SIG-M5 treated with dmso at 0.1 percent for 504 hours (cell line): ENCODE measurements at regions not wholly inside any gene's neighbourhood (a gene's known extent, or its start where the extent isn't known, plus 50 kb on each side); places are given as distances from the start of the nearest gene placed in this dataset.

Experiments used
- DNase-seq: peaks from one replicate; lab custom pipeline; 2025; ENCODE audit not compliant: unreplicated experiment; lab: John Stamatoyannopoulos, UW

- no peak for DNase-seq
Observed at GRCh38 chr17:53353919-53354351, 468.8 kb upstream of the KIF2B start.

- DNase-seq, result no peak
Observed at GRCh38 chr17:53344778-53345177, 477.9 kb upstream of the KIF2B start.

GRCh38 chr17:53336281-53336680, 486.4 kb upstream of the KIF2B start:
- no peak for DNase-seq

- no peak for DNase-seq
Observed at GRCh38 chr17:53335443-53335842, 487.3 kb upstream of the KIF2B start.

- DNase-seq, result no peak
Observed at GRCh38 chr17:53330756-53331155, 492.0 kb upstream of the KIF2B start.

- no peak for DNase-seq
Observed at GRCh38 chr17:53321651-53322050, 501.1 kb upstream of the KIF2B start.

- no peak for DNase-seq
Observed at GRCh38 chr17:53319947-53320346, 502.8 kb upstream of the KIF2B start.

GRCh38 chr17:53316988-53317387, 505.7 kb upstream of the KIF2B start:
- DNase-seq, result no peak

GRCh38 chr17:53316073-53316472, 506.7 kb upstream of the KIF2B start:
- DNase-seq, result no peak

GRCh38 chr17:53314521-53314920, 508.2 kb upstream of the KIF2B start:
- DNase-seq, result no peak

GRCh38 chr17:53313746-53314145, 509.0 kb upstream of the KIF2B start:
- no peak for DNase-seq

GRCh38 chr17:53278466-53278865, 544.3 kb upstream of the KIF2B start:
- no peak for DNase-seq

- no peak for DNase-seq
Observed at GRCh38 chr17:53273126-53273525, 549.6 kb upstream of the KIF2B start.

- no peak for DNase-seq
Observed at GRCh38 chr17:53270936-53271335, 551.8 kb upstream of the KIF2B start.

- no peak for DNase-seq
Observed at GRCh38 chr17:53264730-53265129, 558.0 kb upstream of the KIF2B start.

GRCh38 chr17:53253956-53254597, 568.6 kb upstream of the KIF2B start:
- no peak for DNase-seq

GRCh38 chr17:53249036-53249435, 573.7 kb upstream of the KIF2B start:
- DNase-seq, result no peak

- DNase-seq, result no peak
Observed at GRCh38 chr17:53234138-53234537, 588.6 kb upstream of the KIF2B start.

GRCh38 chr17:53227514-53227913, 595.2 kb upstream of the KIF2B start:
- no peak for DNase-seq

GRCh38 chr17:53227111-53227510, 595.6 kb upstream of the KIF2B start:
- DNase-seq, result no peak

- no peak for DNase-seq
Observed at GRCh38 chr17:53219821-53220220, 602.9 kb upstream of the KIF2B start.

- no peak for DNase-seq
Observed at GRCh38 chr17:53218723-53219122, 604.0 kb upstream of the KIF2B start.

GRCh38 chr17:53217311-53217710, 605.4 kb upstream of the KIF2B start:
- DNase-seq, result no peak
